Hematopoietic multipotent progenitor cell treated with erythropoietin and hydrocortisone succinate and interleukin-3 and kit ligand, for 15 days (in vitro differentiated cells): ENCODE measurements at regions not wholly inside any gene's neighbourhood (a gene's known extent, or its start where the extent isn't known, plus 50 kb on each side); places are given as distances from the start of the nearest gene placed in this dataset.
A peak's percentile ranks its signal among the peaks of the same experiment; 100 is the strongest.

ENCODE experiments used
- DNase-seq: peaks from one replicate; pipeline ENCODE4 v3.0.0-alpha.2; 2015; ENCODE audit warnings: low spot score

- DNase-seq = no peak
Measured at GRCh38 chr11:95717314-95717713, 72.3 kb downstream of the FAM76B start.

GRCh38 chr11:95716266-95716665, 73.3 kb downstream of the FAM76B start:
- DNase-seq = no peak

GRCh38 chr11:95715777-95716241, 73.8 kb downstream of the FAM76B start:
- DNase-seq = no peak

GRCh38 chr11:95714843-95715776, 74.5 kb downstream of the FAM76B start:
- DNase-seq = no peak

- DNase-seq = no peak
Measured at GRCh38 chr11:95713428-95713827, 76.2 kb downstream of the FAM76B start.

- no peak for DNase-seq
Measured at GRCh38 chr11:95711945-95712221, 77.7 kb downstream of the FAM76B start.

- DNase-seq = no peak
Measured at GRCh38 chr11:95711162-95711944, 78.2 kb downstream of the FAM76B start.

GRCh38 chr11:95708681-95709080, 80.9 kb downstream of the FAM76B start:
- DNase-seq = no peak

- peak; percentile 64 for DNase-seq
Measured at GRCh38 chr11:95706974-95707387, 82.6 kb downstream of the FAM76B start.

- DNase-seq = peak; percentile 90
Measured at GRCh38 chr11:95705485-95706124, 84.0 kb downstream of the FAM76B start.

GRCh38 chr11:95704865-95705264, 84.7 kb downstream of the FAM76B start:
- DNase-seq = no peak

GRCh38 chr11:95703049-95703448, 86.5 kb downstream of the FAM76B start:
- DNase-seq = no peak

- DNase-seq = no peak
Measured at GRCh38 chr11:95702526-95702925, 87.1 kb downstream of the FAM76B start.

GRCh38 chr11:95700471-95700817, 89.1 kb downstream of the FAM76B start:
- DNase-seq = no peak

GRCh38 chr11:95699631-95700470, 89.7 kb downstream of the FAM76B start:
- no peak for DNase-seq

GRCh38 chr11:95698676-95699557, 90.7 kb downstream of the FAM76B start:
- no peak for DNase-seq

GRCh38 chr11:95697614-95698408, 91.8 kb downstream of the FAM76B start:
- no peak for DNase-seq

- DNase-seq = no peak
Measured at GRCh38 chr11:95695181-95695580, 94.4 kb downstream of the FAM76B start.

- no peak for DNase-seq
Measured at GRCh38 chr11:95693298-95693697, 96.3 kb downstream of the FAM76B start.
